ENCODE measurements at regions not wholly inside any gene's neighbourhood (a gene's known extent, or its start where the extent isn't known, plus 50 kb on each side); places are given as distances from the start of the nearest gene placed in this dataset.

DNA sequence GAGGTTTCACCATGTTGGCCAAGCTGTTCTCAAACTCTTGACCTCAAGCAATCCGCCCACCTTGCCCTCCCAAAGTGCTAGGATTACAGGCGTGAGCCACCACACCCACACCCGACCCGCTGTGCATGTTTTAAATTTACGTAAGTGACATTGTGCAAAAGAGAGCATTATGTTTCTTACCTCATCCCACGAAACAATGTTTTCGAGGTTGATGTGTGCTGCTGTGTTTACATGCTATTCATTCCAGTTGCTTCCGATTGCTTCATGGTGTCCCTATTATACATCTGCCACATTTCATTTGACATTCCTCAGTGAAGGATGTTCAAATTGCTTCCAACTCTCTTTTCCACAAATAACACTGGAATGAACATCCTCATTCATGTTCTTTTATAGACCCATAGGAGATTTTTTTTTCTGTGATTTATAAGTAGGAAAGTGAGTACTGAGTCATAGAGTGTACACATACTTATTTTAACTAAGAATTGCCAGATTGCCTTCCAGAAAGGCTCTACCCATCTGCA, 403.9 kb upstream of the JARID2 start:
- no peak for DNase-seq

DNA sequence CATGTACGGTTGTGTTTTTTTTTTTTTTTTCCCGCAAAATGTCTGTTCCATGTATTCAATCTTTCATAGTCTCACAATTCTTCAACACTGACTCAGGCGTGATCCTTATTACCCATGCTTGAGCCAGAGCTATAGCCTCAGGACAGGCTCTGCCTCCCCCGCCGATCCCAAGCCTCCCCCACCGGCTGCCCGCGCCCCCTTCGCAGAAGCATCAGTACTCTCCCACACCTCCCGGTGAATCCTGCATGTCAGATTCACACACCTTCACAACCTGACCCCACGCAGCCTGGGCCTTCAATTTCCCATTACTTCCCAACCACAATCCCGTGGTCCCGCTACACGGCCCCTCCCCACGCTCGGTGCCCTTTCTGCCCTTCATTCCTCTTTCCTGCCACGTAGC, 401.5 kb upstream of the JARID2 start:
- DNase-seq, result no peak

DNA sequence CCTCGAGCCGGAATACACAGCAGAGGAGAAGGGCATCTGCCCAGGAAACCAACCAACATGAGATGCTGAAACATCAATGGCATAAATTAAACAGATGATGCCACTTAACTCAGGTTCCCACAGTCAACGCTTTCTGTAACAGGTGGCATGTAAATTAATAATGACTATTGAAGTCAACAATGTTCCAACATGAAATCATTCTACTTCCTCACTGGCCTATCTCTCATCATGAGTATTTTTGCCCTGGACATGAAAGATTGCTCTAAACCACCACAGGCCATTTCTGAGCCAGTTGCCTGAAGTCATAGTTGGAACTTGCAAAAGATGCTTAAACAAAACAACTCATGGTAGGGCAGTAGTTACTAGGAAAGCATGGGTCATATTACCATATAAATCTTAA, 397.9 kb upstream of the JARID2 start:
- DNase-seq, result no peak

DNA sequence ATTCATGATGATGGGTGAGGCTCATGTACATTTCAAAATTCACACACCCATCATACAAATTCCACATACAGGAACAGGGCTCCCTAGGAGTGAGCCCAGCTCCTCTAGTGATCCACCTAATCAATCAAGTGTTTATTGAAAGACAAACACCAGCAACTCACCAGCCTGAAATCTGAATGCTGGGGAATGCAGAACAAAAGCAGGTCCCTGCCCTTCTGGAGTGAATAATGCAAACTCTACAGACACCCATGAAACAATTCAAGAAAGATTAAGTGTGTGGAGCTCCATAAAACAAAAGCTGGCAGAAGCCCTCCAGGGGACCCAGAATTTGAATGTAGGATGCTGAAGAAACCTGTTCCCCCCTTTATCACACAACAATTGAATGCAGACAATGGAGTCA, 396.7 kb upstream of the JARID2 start:
- no peak for DNase-seq

DNA sequence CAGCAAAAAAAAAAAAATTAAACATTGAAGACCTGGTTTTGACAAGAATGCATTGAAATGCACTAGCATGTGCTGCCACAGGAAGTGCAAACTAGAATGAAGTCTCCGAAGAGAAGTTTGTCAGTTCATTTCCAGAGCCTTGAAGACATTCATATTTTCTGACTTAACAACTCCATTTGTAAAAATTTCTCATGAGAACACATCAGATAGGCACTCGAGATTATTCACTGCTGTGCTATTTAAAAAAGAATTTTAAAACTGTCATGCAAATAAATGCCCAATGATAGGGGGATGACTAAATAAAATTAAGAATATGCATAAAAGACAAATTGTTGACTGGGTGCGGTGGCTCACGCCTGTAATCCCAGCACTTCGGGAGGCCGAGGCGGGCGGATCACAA, 394.6 kb upstream of the JARID2 start:
- DNase-seq, result no peak

DNA sequence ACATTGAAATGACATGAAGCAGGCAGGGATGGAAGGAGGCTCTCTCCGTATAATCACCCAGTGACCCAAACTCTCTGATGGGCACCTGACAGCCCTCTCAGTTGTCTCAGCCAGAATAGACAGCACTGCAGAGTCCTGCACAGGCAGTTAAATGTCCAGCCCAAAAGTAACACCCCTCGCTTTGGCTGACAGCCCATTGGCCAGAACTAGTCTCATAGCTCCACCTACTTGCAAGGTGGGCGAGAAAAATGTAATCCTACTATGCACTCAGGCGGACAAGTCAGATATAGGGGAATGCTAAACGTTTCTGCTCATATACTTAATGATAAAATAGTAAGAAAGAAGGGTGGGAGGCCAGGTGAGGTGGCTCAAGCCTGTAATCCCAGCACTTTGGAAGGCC, 393.5 kb upstream of the JARID2 start:
- no peak for DNase-seq

DNA sequence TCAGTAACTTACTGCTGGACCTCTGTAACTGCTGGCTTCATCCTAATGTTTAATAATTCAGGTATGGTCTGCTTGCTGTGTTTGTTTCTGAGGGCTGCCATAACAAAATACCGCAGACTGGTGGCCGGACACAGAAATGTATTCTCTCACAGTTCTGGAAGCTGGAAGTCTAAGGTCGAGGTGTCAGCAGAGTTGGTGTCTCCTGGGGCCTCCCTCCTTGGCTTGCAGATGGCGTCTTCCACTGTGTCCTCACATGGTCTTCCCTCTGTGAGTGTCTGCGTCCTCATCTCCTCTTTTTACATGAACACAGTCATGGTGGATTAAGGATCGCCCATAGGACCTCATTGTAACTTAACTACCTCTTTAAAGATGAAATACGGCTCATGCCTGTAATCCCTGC, 389.7 kb upstream of the JARID2 start:
- no peak for DNase-seq

DNA sequence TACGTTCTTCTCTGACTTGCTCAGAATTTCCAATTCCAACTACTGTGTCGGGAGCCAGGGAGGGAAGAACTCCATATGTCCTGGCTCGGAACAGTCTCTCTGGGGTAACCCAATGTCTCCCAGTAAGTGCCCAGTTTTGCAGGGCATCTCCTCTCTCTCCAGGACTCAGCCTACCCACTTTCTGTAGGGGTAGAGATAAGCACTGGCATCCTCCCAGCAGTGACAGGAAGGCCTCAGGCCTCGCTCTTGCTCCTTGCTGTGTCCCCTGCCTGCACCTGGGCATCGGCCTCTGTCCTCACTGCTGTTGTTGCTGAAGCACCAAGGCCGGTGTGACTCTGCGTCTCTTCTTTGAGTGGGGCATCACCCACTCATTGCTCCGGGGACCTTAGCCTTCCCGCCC, 388.9 kb upstream of the JARID2 start:
- DNase-seq, result no peak

DNA sequence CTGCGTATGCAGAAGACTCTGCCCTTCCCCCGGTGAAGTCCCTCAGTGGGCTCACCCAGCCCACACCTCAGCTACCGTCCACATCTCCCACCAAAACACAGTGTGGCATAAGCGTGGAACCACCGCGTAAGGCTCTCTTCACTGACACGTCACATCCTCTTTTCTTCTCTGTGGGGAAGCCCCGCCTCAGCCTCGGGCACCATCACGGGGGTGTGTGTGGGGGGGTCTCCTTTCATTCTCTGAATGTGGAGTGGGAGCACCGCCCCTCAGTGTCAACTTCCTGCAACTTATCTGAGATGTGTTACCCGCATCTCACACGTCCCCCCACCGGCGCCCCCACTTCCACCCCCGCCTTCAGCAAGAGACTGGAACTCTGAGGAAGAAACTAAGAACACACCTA, 388.4 kb upstream of the JARID2 start:
- no peak for DNase-seq

DNA sequence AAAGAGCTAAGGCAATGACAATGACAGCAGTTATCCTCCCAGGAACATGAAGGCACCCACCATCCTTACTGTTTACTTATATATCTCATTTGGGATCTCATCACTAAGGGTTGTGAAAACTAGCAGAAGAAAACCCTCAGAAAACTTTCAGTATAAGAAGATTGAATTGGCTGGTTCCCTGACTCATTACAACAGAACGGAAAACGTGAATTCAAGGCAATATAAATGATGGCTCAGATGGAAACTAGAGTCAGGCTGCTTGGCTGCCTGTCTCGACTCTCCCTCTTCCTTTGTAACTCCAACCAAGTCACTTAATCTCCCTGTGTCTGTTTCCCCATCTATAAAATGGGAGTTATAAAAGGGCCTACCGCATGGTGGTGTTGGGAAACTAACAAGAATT, 387.1 kb upstream of the JARID2 start:
- DNase-seq, result no peak

DNA sequence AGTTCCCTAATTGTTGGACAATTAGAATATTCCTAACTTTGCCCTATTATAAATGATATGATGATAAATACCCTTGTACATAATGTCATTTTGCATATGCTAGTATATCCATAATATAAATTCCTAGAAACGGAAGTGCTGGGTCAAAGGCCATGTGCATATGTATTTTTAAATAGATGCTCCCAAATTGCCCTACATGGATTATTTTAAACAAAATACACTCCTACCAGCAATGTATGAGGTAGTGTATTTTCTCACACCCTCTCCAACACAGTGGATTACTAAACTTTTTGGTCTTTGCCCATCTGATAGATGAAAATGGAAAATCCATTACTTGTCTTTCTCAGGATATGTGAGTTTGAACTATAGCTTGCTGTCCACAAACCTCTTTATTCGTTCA, 385.1 kb upstream of the JARID2 start:
- no peak for DNase-seq

DNA sequence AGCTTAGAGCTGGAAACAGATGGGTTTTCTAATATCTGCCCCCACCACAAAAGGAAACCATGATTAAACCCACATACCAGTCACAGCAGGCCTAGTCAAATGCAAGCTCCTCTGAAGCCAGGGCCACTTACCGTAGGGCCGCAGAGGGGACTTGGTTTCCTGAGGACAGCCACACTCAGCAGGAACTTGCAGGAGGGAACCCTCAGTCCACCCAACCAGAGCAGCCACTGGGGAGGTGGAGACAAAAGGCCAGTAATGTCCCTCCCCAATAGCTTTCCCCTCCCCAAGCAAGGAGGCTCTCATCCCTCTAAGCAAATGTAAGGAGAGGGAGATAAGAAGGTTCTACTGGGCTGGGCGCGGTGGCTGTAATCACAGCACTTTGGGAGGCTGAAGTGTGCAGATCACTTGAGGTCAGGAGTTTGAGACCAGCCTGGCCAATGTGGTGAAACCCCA, 384.4 kb upstream of the JARID2 start:
- DNase-seq, result no peak

DNA sequence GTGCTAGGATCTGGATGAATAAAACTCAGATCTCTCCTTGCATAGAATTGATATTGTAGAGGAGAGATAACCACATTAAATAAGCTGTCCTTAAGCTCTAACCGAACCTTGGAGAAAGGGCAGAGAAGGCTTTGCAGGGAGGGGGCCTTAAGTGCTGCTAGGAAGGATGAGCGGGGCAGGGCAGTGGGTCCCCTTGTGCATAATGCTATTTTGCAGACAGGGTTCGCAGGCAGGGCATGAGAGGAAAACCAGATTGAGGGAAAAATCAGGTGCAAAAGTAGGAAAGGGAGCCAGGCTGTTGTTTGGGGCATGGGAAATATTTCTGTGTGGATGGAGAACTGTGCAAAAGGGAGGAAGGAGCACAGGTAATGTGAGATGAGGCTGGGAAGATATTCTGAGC, 383.0 kb upstream of the JARID2 start:
- DNase-seq, result no peak

DNA sequence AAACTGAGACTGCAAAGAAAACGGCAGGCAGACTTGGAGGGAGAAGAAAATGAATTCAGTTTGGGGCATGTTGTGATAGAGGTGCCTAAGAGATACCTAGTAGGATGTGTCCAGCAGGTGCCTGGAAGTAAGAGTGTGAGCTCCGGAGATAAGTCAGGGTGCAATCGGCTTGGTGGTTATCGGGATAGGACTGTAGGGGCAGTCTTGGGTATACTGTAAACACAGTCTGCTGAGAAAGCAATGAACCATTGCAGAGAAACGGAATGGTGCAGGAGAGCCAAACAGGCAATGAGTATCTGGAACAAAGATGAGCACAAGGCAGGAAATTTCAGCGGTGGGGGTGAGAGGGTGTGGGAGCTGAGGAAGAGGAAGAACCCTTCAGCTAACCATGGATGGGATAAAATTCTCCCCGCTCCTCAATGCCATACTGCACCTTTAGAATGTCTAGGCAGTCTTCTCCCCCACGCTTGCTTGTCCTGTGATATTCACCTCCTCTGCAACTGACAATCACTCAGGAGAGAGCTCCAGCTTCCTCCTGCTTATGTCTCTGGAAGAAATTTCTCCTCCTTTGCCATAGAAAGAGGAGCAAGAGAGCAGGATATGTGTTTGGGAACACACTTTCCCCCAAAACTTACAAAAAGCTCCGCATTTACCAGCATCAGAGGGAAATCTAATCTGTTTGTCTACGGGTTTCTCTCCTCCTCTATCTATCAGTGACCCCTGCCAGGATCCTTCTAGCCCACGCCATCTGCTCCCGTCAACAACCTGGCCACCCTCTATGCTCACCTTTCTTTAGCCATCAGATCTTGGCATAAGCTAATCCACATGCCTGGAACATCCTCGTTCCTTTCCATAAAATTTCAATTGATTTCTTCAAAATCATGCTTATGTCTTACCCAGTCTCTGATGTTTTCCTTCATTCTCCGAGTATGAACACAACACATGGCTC, 381.7 kb upstream of the JARID2 start:
- no peak for DNase-seq

DNA sequence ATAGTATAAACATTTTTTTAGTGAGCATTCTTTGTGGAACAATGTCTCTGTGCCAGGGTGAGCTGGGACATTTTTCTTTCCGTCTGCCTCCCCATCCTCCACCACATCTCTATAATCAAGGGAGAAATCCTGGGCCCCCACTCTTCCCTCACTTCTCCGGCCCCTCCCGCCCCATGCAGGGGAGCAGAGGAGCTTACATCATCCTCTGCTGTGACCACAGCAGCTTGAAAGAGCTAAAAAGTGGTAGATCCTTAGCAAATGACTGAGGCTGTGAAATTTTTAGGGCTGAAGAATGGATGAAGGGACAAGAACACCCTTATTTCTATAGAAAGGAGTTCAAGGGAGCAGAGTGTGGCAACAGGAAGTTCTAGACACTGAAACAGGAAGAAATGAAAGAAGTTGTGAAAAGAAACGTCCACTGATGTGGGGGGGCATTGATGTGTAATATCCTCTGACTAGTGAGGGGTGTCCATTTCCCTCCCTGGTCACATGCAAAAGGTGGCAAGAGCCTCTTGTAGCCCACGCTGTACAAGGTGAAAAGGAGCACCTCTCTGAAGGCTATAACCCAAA, 380.3 kb upstream of the JARID2 start:
- DNase-seq, result no peak

DNA sequence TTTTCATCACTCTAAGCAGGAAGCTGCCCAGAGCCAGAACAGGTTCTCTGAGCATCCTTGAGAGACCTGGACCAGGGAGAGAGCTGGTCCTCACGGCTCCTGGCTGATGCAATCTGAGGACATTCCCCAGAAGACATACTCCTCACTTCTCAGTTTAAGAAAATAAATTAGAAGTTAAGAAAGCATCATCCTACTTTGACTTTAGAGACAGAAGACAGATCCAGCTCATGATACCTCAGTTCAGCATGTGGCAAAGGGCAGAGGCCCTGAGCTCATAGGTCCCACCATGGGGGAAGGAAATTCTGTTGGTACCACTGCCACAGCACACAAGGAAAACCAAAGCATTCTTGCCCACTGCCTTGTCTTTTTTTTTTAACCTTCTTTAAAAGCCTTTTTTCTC, 378.1 kb upstream of the JARID2 start:
- DNase-seq, result no peak

DNA sequence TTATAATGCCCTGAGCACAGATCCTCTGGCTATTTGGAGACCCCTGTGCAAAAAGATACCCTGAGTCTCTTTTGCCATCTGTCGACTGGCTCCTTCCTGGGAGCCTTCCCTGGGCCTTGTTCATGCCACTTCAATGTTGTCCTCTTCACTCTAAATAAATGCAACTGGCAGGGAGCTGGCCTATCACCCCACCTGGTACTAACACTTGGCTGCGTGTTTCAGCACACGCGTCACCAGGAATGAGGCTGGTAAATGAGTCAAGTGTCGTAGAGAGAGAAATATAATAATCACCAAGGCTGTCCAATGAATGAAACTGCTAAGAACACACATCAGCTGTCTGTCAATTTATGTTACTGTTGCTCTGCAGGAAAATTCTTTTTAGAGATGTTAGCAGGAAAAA, 374.6 kb upstream of the JARID2 start:
- DNase-seq, result no peak

DNA sequence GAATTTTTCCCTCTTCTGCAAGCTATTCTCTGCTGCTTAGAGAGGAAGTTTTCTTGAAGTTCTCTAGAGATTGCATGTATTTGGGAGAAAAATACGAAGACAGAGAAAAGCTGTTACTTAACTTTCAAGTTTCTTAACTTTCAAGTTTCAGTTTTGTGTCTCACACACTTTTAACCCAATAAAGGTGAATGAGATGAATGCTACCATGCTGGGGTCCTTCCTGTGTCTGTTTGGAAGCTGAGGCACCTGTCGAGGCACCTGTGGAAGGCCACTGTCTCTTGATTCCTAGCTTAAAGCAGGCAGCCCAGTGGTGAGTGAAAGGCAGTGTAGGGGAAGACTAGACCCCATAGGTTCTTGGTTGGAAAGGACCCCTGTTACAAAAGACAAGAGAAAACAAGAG, 372.8 kb upstream of the JARID2 start:
- DNase-seq, result no peak

DNA sequence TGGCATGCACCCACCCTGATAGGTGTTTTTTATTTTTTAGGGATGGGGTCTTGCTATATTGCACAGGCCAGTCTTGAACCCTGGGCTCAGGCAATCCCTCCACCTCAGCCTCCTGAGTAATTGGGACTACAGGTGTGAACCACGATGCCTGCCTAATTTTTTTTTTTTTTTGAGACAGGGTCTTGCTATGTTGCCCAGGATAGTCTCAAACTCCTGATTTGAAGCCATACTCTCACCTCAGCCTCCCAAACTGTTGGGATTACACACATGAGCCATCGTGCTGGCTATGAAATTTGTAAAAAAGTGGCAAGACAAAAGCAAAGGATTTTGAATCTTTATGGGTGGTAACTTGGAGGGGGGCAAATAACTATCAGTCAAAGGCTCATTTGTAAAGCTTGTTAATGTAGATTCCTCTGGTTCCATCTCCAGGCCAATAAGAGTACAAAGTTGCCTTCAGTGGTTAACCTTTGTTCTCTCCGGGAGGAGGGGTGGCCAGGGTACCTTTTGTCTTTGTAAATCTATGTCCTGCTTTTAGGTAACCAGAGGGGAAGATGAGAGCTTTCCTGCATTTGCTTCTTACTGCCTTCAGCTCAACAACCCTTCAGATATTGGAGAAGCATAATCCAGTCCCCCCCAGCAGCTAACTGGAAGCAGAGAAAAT, 372.0 kb upstream of the JARID2 start:
- no peak for DNase-seq

DNA sequence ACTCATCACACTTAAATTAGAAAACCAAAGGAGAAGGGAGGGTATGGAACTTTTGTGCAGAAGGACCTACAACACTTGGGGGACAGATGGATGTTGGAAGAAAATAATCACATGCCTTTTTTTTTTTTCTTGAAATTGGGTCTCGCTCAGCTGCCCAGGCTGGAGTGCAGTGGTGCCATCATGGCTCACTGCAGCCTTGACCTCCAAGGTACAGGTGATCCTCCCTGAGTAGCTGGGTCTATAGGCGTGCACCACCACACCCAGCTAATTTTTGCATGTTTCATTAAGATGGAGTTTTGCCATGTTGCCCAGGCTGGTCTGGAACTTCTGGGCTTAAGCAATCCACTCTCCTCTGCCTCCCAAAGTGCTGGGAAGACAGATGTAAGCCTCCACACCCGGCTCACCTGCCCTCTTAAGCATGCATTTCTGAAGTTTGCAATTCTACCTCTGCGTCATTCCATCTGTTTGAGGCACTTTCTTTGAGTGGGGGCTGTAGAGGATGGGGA, 370.8 kb upstream of the JARID2 start:
- no peak for DNase-seq

DNA sequence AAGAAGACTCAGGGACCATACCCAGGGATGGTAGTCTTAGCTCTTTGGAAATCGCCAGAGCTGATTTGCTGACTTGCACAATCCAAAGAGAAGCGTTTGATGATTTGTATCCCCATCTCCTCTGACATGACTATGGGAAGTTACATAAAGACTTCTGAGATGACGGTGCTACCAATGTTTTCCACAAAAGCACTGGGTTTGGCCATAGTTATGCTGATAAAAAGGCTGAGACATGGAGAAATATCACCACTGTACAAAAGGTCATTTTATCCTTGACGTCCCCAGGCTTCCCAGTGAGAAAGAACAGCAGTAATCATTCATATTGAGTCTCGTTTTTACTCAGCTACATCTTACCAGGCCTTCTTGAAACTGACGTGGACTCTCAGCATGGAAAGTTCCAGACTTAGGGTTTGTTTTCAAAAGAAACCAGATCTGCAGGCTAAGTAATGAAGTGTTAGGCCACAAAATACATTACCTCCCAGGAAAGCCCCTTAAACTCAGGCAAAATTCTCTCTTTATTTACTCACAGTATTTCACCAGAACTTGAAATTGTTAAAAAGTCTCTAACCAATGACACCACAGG, 370.3 kb upstream of the JARID2 start:
- no peak for DNase-seq

DNA sequence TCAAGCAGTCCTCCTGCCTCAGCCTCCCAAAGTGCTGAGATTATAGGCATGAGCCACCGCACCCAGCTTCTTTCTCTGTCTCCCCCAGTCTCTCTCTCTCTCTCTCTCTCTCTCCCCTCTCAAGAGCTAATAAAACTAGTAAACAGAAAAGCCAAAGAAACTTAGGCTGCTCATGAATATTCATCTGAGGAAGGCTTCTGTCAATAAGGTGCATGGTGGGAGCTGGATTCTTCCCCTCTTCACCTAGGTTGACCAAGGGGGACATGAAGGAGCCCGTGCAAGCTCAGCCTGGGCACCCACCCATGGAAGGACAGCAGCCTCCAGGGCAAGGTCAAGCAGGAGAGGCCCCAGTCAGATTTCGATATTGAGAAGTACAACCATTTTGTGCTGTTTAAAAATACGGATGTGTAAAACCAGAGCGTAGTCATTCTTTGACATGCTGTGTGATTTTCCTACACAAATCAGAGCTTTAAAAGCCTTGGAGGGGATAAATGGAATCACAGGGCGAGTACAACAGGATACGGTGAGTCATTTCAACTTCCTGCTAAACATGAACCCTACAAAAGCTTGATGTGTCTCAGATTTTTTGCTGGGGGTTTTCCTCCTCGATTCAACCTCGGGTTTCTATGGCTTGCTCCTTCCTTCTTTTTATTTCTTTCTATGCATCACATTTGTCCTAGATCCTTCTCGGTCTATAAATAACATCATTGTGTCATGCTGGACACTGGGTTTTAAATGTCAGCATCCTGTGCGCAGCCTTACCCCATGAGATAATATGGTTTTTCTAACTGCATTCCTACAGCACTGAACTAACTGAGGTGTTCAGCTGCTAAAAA, 368.9 kb upstream of the JARID2 start:
- DNase-seq, result no peak
